ENCODE measurements at regions not wholly inside any gene's neighbourhood (a gene's known extent, or its start where the extent isn't known, plus 50 kb on each side); places are given as distances from the start of the nearest gene placed in this dataset.
"Not testable (repeated sequence)": the region's sequence is repeated elsewhere in the genome, so short reads cannot be mapped to it uniquely, and the experiment has no call there.

- H3K4me3 ChIP-seq (ENCODE audit: low read length) = no peak overlapping the region
- DNase-seq (ENCODE audit: low read depth) = no peak
- TF ChIP-seq CTCF (conservative IDR thresholded peaks at IDR 0.05; ENCODE audit: low read depth, low read length) = no peak
These were observed 559.1 kb downstream of the ZNF674 start for GRCh38 chrX:45986081-45986480.

- not testable (repeated sequence) for H3K4me3 ChIP-seq (ENCODE audit: low read length); DNase-seq (ENCODE audit: low read depth)
These were observed 562.1 kb downstream of the ZNF674 start for GRCh38 chrX:45982958-45983727.

GRCh38 chrX:45980726-45981125 lies 564.5 kb downstream of the ZNF674 start:
- no peak for TF ChIP-seq CTCF (conservative IDR thresholded peaks at IDR 0.05; ENCODE audit: low read depth, low read length)
- no peak for DNase-seq (ENCODE audit: low read depth)
- H3K4me3 ChIP-seq (ENCODE audit: low read length) = no peak overlapping the region

GRCh38 chrX:45975633-45976032 lies 569.6 kb downstream of the ZNF674 start:
- H3K4me3 ChIP-seq (ENCODE audit: low read length) = no peak overlapping the region
- TF ChIP-seq CTCF (conservative IDR thresholded peaks at IDR 0.05; ENCODE audit: low read depth, low read length) = no peak
- no peak for DNase-seq (ENCODE audit: low read depth)

GRCh38 chrX:45972636-45973035 lies 572.6 kb downstream of the ZNF674 start:
- DNase-seq (ENCODE audit: low read depth) = no peak
- no peak for TF ChIP-seq CTCF (conservative IDR thresholded peaks at IDR 0.05; ENCODE audit: low read depth, low read length)
- H3K4me3 ChIP-seq (ENCODE audit: low read length) = no peak overlapping the region

GRCh38 chrX:45959567-45959966 lies 585.7 kb downstream of the ZNF674 start:
- no peak for TF ChIP-seq CTCF (conservative IDR thresholded peaks at IDR 0.05; ENCODE audit: low read depth, low read length)
- H3K4me3 ChIP-seq (ENCODE audit: low read length) = no peak overlapping the region
- DNase-seq (ENCODE audit: low read depth) = no peak

- no peak for TF ChIP-seq CTCF (conservative IDR thresholded peaks at IDR 0.05; ENCODE audit: low read depth, low read length)
- no peak for DNase-seq (ENCODE audit: low read depth)
- no peak overlapping the region for H3K4me3 ChIP-seq (ENCODE audit: low read length)
These were observed 588.9 kb downstream of the ZNF674 start for GRCh38 chrX:45956191-45956870.
